ENCODE measurements at regions not wholly inside any gene's neighbourhood (a gene's known extent, or its start where the extent isn't known, plus 50 kb on each side); places are given as distances from the start of the nearest gene placed in this dataset.

DNA sequence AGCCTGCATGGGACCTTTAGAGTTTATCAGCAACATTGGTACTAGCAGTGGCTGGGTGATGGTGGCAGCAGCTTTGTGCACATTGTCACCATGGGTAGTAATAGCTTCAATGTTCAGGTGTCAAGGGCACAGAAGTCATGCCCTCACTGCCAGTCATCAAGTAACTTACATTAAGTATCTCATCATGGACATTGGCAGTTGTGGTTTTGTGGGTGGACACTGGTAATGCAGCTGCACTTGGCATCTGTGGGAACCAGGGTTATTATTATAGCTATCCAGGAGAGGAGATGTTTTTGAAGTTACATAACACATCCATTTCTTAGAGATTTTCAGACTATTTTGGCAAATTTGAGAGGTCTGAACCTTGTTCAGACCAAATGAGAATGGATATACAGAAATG, 243.2 kb upstream of the NOCT start:
- no peaks in the 10 kb centered on the region for H3K4me1 ChIP-seq (ENCODE audit: control insufficient read depth in 3 of 3, insufficient read depth in 3 of 3, low read length in 3 of 3)
- H3K4me3 ChIP-seq (ENCODE audit: low read length in 3 of 3), result no peak overlapping the region
- no peaks in the 10 kb centered on the region for H3K9me3 ChIP-seq (ENCODE audit: control insufficient read depth in 3 of 3, low read length in 3 of 3)
- no peak overlapping the region for H3K9ac ChIP-seq (ENCODE audit: low read depth in 1 of 3, low read length in 3 of 3)
- H3K36me3 ChIP-seq (ENCODE audit: control insufficient read depth in 3 of 3, insufficient read depth in 3 of 3, low read length in 3 of 3), result no peaks in the 10 kb centered on the region
- H3K27me3 ChIP-seq (ENCODE audit: control insufficient read depth in 3 of 3, insufficient read depth in 3 of 3, low read length in 3 of 3), result no peaks in the 10 kb centered on the region
- no peak overlapping the region for H3K27ac ChIP-seq (ENCODE audit: low read depth, low read length)

DNA sequence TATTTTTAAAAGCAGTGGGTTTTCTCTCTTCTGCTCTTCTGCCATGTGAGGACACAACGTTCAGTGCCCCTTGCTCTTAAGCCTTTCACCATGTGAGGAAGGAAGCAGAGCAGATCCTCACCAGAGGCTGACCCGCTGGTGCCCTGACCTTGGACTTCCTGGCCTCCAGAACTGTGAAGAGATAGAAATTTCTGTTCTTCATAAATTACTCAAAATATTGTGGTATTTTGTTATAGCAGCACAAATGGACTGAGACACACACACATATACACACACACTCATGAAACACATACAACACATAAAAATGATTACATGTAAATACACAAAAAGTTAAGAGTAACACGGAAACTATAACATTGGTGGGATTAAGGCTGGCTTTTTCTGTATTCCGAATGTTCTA, 244.8 kb upstream of the NOCT start:
- no peak overlapping the region for H3K27ac ChIP-seq (ENCODE audit: low read depth, low read length)
- H3K27me3 ChIP-seq (ENCODE audit: control insufficient read depth in 3 of 3, insufficient read depth in 3 of 3, low read length in 3 of 3), result no peaks in the 10 kb centered on the region
- H3K9me3 ChIP-seq (ENCODE audit: control insufficient read depth in 3 of 3, low read length in 3 of 3), result no peaks in the 10 kb centered on the region
- H3K36me3 ChIP-seq (ENCODE audit: control insufficient read depth in 3 of 3, insufficient read depth in 3 of 3, low read length in 3 of 3), result no peaks in the 10 kb centered on the region
- no peak overlapping the region for H3K4me3 ChIP-seq (ENCODE audit: low read length in 3 of 3)
- H3K9ac ChIP-seq (ENCODE audit: low read depth in 1 of 3, low read length in 3 of 3), result no peak overlapping the region
- no peaks in the 10 kb centered on the region for H3K4me1 ChIP-seq (ENCODE audit: control insufficient read depth in 3 of 3, insufficient read depth in 3 of 3, low read length in 3 of 3)

DNA sequence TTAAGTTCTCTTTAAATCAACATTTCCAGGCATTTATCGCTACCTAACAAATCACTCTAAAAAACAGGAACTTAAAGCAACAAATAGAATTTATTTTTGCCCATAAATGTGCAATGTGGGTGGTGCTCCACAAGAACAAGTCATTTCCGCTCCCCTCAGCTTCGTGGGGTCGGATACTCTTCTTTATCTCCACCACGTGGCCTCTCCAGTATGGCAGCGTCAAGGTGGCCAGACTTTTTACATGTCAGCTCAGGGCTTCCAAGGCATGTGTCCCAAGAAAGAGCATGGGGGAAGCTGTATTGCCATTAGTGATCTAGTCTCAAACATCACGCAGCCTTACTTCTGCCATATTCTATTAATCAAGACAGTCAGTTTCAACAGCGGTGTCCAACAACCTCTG, 249.2 kb upstream of the NOCT start:
- no peaks in the 10 kb centered on the region for H3K36me3 ChIP-seq (ENCODE audit: control insufficient read depth in 3 of 3, insufficient read depth in 3 of 3, low read length in 3 of 3)
- no peaks in the 10 kb centered on the region for H3K9me3 ChIP-seq (ENCODE audit: control insufficient read depth in 3 of 3, low read length in 3 of 3)
- no peak overlapping the region for H3K4me3 ChIP-seq (ENCODE audit: low read length in 3 of 3)
- no peaks in the 10 kb centered on the region for H3K4me1 ChIP-seq (ENCODE audit: control insufficient read depth in 3 of 3, insufficient read depth in 3 of 3, low read length in 3 of 3)
- H3K9ac ChIP-seq (ENCODE audit: low read depth in 1 of 3, low read length in 3 of 3), result no peak overlapping the region
- no peak overlapping the region for H3K27ac ChIP-seq (ENCODE audit: low read depth, low read length)
- no peaks in the 10 kb centered on the region for H3K27me3 ChIP-seq (ENCODE audit: control insufficient read depth in 3 of 3, insufficient read depth in 3 of 3, low read length in 3 of 3)

GRCh38 chr4:138765442-138765841, 250.1 kb upstream of the NOCT start:
- Histone ChIP-seq H3K4me1 (ENCODE audit: control insufficient read depth in 3 of 3, insufficient read depth in 3 of 3, low read length in 3 of 3) (no peaks in the 10 kb centered on the region), H3K9me3 (ENCODE audit: control insufficient read depth in 3 of 3, low read length in 3 of 3) (no peaks in the 10 kb centered on the region), H3K36me3 (ENCODE audit: control insufficient read depth in 3 of 3, insufficient read depth in 3 of 3, low read length in 3 of 3) (no peaks in the 10 kb centered on the region), H3K9ac (ENCODE audit: low read depth in 1 of 3, low read length in 3 of 3) (no peak overlapping the region), H3K27me3 (ENCODE audit: control insufficient read depth in 3 of 3, insufficient read depth in 3 of 3, low read length in 3 of 3) (no peaks in the 10 kb centered on the region), H3K27ac (ENCODE audit: low read depth, low read length) (no peak overlapping the region), H3K4me3 (ENCODE audit: low read length in 3 of 3) (no peak overlapping the region)

DNA sequence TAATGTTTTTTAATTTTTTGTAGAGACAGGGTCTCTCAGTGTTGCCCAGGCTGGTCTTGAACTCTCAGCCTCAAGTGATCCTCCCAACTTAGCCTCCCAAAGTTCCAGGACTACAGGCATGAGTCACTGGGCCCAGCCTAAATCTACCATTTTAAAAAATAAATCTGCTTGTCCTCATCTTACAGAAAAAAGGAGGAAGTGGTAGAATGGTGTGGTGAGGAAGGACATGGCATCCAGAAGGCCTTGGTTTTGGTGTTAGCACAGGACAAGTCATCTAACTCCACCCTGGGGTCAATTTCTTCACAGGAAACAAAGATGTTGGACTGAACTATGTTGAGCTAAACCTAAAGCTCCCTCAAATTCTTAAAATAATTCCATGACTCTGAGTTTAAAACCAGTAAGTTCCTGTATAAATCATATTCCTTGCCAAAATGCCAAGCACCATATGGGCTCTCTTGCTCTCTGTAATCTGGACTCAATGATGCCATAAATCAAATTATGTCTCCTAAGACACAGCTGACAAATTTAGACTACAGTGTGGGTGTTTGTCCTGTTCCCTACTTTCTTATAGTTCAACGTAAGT, 253.9 kb upstream of the NOCT start:
- Histone ChIP-seq H3K4me1 (ENCODE audit: control insufficient read depth in 3 of 3, insufficient read depth in 3 of 3, low read length in 3 of 3) (no peaks in the 10 kb centered on the region), H3K4me3 (ENCODE audit: low read length in 3 of 3) (no peak overlapping the region), H3K27ac (ENCODE audit: low read depth, low read length) (no peak overlapping the region), H3K9ac (ENCODE audit: low read depth in 1 of 3, low read length in 3 of 3) (no peak overlapping the region), H3K36me3 (ENCODE audit: control insufficient read depth in 3 of 3, insufficient read depth in 3 of 3, low read length in 3 of 3) (no peaks in the 10 kb centered on the region), H3K9me3 (ENCODE audit: control insufficient read depth in 3 of 3, low read length in 3 of 3) (no peaks in the 10 kb centered on the region), H3K27me3 (ENCODE audit: control insufficient read depth in 3 of 3, insufficient read depth in 3 of 3, low read length in 3 of 3) (no peaks in the 10 kb centered on the region)

DNA sequence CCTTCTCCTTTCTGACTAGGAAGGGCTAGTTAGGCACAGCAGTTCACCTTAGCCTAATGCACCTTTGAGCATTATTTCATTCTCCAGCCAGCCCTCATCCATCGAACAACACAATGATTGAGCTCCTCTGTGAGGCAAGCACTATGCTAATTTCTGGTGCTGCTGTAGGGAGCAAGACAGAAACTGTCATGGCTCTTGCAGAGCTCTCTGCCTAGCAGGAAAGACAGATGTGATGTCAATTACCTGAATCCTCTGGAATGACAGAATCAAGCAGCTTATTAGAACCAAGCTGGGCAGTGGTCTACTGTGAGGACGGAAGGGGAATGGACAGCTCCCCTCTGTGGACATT, 256.1 kb upstream of the NOCT start:
- Histone ChIP-seq H3K27ac (ENCODE audit: low read depth, low read length) (no peak overlapping the region), H3K9ac (ENCODE audit: low read depth in 1 of 3, low read length in 3 of 3) (no peak overlapping the region), H3K4me3 (ENCODE audit: low read length in 3 of 3) (no peak overlapping the region), H3K36me3 (ENCODE audit: control insufficient read depth in 3 of 3, insufficient read depth in 3 of 3, low read length in 3 of 3) (no peaks in the 10 kb centered on the region), H3K9me3 (ENCODE audit: control insufficient read depth in 3 of 3, low read length in 3 of 3) (no peaks in the 10 kb centered on the region), H3K4me1 (ENCODE audit: control insufficient read depth in 3 of 3, insufficient read depth in 3 of 3, low read length in 3 of 3) (no peaks in the 10 kb centered on the region), H3K27me3 (ENCODE audit: control insufficient read depth in 3 of 3, insufficient read depth in 3 of 3, low read length in 3 of 3) (no peaks in the 10 kb centered on the region)

DNA sequence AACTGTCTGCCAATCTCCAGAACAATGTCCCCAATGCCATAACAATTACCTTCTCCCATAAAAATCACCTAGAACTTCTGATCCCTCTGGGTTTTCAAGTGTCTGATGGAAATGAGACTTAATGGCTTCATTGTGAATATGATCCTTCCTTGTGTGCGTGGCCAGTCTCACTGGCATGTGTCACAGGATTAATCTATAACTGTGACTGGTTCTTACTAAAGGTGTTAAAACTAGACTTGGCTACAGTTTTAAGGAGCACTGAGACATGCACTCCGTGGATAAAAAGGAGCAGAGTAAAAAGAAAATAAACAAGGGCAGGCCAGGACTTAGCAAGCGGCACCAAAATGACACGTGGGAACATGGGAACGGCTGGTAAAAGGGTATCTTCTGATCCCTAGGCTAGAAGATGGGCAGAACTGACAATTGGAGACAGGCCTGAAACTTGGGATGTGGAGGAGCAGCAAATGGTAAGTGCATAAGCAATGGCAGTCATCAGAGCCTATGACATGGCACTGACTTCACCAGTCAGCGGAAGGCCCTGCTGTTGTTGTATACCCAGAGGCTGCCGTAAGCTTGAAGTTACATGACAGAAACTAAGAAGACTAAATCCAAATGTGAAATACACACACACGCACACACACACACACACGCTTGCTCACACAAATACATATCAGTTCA, 256.6 kb upstream of the NOCT start:
- Histone ChIP-seq H3K4me1 (ENCODE audit: control insufficient read depth in 3 of 3, insufficient read depth in 3 of 3, low read length in 3 of 3) (no peaks in the 10 kb centered on the region), H3K4me3 (ENCODE audit: low read length in 3 of 3) (no peak overlapping the region), H3K9me3 (ENCODE audit: control insufficient read depth in 3 of 3, low read length in 3 of 3) (no peaks in the 10 kb centered on the region), H3K27ac (ENCODE audit: low read depth, low read length) (no peak overlapping the region), H3K36me3 (ENCODE audit: control insufficient read depth in 3 of 3, insufficient read depth in 3 of 3, low read length in 3 of 3) (no peaks in the 10 kb centered on the region), H3K9ac (ENCODE audit: low read depth in 1 of 3, low read length in 3 of 3) (no peak overlapping the region), H3K27me3 (ENCODE audit: control insufficient read depth in 3 of 3, insufficient read depth in 3 of 3, low read length in 3 of 3) (no peaks in the 10 kb centered on the region)

GRCh38 chr4:138758196-138758595, 257.4 kb upstream of the NOCT start:
- no peaks in the 10 kb centered on the region for H3K36me3 ChIP-seq (ENCODE audit: control insufficient read depth in 3 of 3, insufficient read depth in 3 of 3, low read length in 3 of 3)
- H3K27me3 ChIP-seq (ENCODE audit: control insufficient read depth in 3 of 3, insufficient read depth in 3 of 3, low read length in 3 of 3), result no peaks in the 10 kb centered on the region
- no peaks in the 10 kb centered on the region for H3K4me1 ChIP-seq (ENCODE audit: control insufficient read depth in 3 of 3, insufficient read depth in 3 of 3, low read length in 3 of 3)
- H3K9me3 ChIP-seq (ENCODE audit: control insufficient read depth in 3 of 3, low read length in 3 of 3), result peaks cover 0 to 5% (median 0%) of the 10 kb centered on the region in 3 donors
- no peak overlapping the region for H3K27ac ChIP-seq (ENCODE audit: low read depth, low read length)
- no peak overlapping the region for H3K4me3 ChIP-seq (ENCODE audit: low read length in 3 of 3)
- H3K9ac ChIP-seq (ENCODE audit: low read depth in 1 of 3, low read length in 3 of 3), result no peak overlapping the region

GRCh38 chr4:138757432-138757831, 258.1 kb upstream of the NOCT start:
- Histone ChIP-seq H3K36me3 (ENCODE audit: control insufficient read depth in 3 of 3, insufficient read depth in 3 of 3, low read length in 3 of 3) (no peaks in the 10 kb centered on the region), H3K27me3 (ENCODE audit: control insufficient read depth in 3 of 3, insufficient read depth in 3 of 3, low read length in 3 of 3) (no peaks in the 10 kb centered on the region), H3K9me3 (ENCODE audit: control insufficient read depth in 3 of 3, low read length in 3 of 3) (peaks cover 0 to 5% (median 0%) of the 10 kb centered on the region in 3 donors), H3K9ac (ENCODE audit: low read depth in 1 of 3, low read length in 3 of 3) (no peak overlapping the region), H3K4me3 (ENCODE audit: low read length in 3 of 3) (no peak overlapping the region), H3K4me1 (ENCODE audit: control insufficient read depth in 3 of 3, insufficient read depth in 3 of 3, low read length in 3 of 3) (no peaks in the 10 kb centered on the region), H3K27ac (ENCODE audit: low read depth, low read length) (no peak overlapping the region)

DNA sequence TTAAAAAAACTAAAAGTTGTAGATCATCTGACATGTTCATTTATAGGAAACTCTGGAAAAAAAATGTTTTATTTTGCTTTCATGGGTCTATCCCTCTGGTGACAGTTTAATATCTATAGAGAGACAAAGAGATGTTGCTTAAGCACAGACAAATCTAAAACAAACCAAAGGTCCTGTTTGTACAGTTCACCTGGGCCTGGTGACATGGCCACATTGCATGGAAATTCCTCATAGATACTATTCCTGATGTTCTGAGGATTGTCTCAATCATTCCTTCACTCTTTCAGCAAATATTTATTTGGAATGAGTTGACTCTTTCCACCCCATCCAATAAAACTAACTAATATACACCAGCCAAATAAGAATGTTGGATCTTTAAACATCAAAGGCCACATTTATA, 259.1 kb upstream of the NOCT start:
- H3K9me3 ChIP-seq (ENCODE audit: control insufficient read depth in 3 of 3, low read length in 3 of 3), result peaks cover 0 to 5% (median 0%) of the 10 kb centered on the region in 3 donors
- H3K36me3 ChIP-seq (ENCODE audit: control insufficient read depth in 3 of 3, insufficient read depth in 3 of 3, low read length in 3 of 3), result no peaks in the 10 kb centered on the region
- no peaks in the 10 kb centered on the region for H3K27me3 ChIP-seq (ENCODE audit: control insufficient read depth in 3 of 3, insufficient read depth in 3 of 3, low read length in 3 of 3)
- no peak overlapping the region for H3K27ac ChIP-seq (ENCODE audit: low read depth, low read length)
- no peaks in the 10 kb centered on the region for H3K4me1 ChIP-seq (ENCODE audit: control insufficient read depth in 3 of 3, insufficient read depth in 3 of 3, low read length in 3 of 3)
- H3K9ac ChIP-seq (ENCODE audit: low read depth in 1 of 3, low read length in 3 of 3), result no peak overlapping the region
- no peak overlapping the region for H3K4me3 ChIP-seq (ENCODE audit: low read length in 3 of 3)
